KBM-7 (cell line): ENCODE measurements at regions not wholly inside any gene's neighbourhood (a gene's known extent, or its start where the extent isn't known, plus 50 kb on each side); places are given as distances from the start of the nearest gene placed in this dataset.
"Not testable (repeated sequence)": the region's sequence is repeated elsewhere in the genome, so short reads cannot be mapped to it uniquely, and the experiment has no call there.

Experiments
- DNase-seq: peaks from one replicate; pipeline ENCODE4 v3.0.0-alpha.2; 2015
- in situ Hi-C: fragments of 300-500 bp; cut with MboI; formaldehyde crosslinking; loops from 2 replicates; pipeline ENCODE4 v1.14.3; 2020; ENCODE audit warnings: low sequenced_read_pairs, low pct_unique_long_range_greater_than_20kb, mixed read lengths

GRCh38 chr21:14833666-14834351, 231.0 kb downstream of the NRIP1 start:
- in situ Hi-C loops = no loop called here
- DNase-seq = no peak

- no peak for DNase-seq
- in situ Hi-C loops = no loop called here
Measured at GRCh38 chr21:14833241-14833640, 231.6 kb downstream of the NRIP1 start.

- in situ Hi-C loops = no loop called here
- DNase-seq = no peak
Measured at GRCh38 chr21:14830307-14830706, 234.5 kb downstream of the NRIP1 start.

- DNase-seq = no peak
- in situ Hi-C loops = no loop called here
Measured at GRCh38 chr21:14829685-14830084, 235.1 kb downstream of the NRIP1 start.

- no peak for DNase-seq
- in situ Hi-C loops = no loop called here
Measured at GRCh38 chr21:14827468-14827867, 237.3 kb downstream of the NRIP1 start.

GRCh38 chr21:14826630-14827029, 238.2 kb downstream of the NRIP1 start:
- no peak for DNase-seq
- in situ Hi-C loops = no loop called here

GRCh38 chr21:14825514-14825974, 239.3 kb downstream of the NRIP1 start:
- in situ Hi-C loops = no loop called here
- no peak for DNase-seq

GRCh38 chr21:14824126-14824525, 240.7 kb downstream of the NRIP1 start:
- no peak for DNase-seq
- in situ Hi-C loops = no loop called here

- in situ Hi-C loops = no loop called here
- no peak for DNase-seq
Measured at GRCh38 chr21:14817311-14817710, 247.5 kb downstream of the NRIP1 start.

- DNase-seq = no peak
- in situ Hi-C loops = no loop called here
Measured at GRCh38 chr21:14814991-14815390, 249.8 kb downstream of the NRIP1 start.

GRCh38 chr21:14814282-14814681, 250.5 kb downstream of the NRIP1 start:
- in situ Hi-C loops = no loop called here
- no peak for DNase-seq

- DNase-seq, in situ Hi-C loops: not testable (repeated sequence)
Measured at GRCh38 chr21:14804170-14804569, 258.1 kb upstream of the SAMSN1 start.

GRCh38 chr21:14797543-14797942, 251.4 kb upstream of the SAMSN1 start:
- in situ Hi-C loops = no loop called here
- DNase-seq = no peak

GRCh38 chr21:14787312-14787711, 241.2 kb upstream of the SAMSN1 start:
- in situ Hi-C loops = no loop called here
- no peak for DNase-seq

GRCh38 chr21:14785679-14786078, 239.6 kb upstream of the SAMSN1 start:
- DNase-seq = no peak
- in situ Hi-C loops = no loop called here

GRCh38 chr21:14773777-14774345, 227.7 kb upstream of the SAMSN1 start:
- peak; percentile 89 for DNase-seq
- in situ Hi-C loops = no loop called here

GRCh38 chr21:14771593-14771992, 225.5 kb upstream of the SAMSN1 start:
- in situ Hi-C loops = no loop called here

GRCh38 chr21:14768042-14768441, 221.9 kb upstream of the SAMSN1 start:
- DNase-seq = no peak
- in situ Hi-C loops = no loop called here

More at GRCh38 chr21:14771593-14771992, 225.5 kb upstream of the SAMSN1 start:
- no peak for DNase-seq

- no peak for DNase-seq
- in situ Hi-C loops = no loop called here
Measured at GRCh38 chr21:14767192-14767852, 221.2 kb upstream of the SAMSN1 start.

- in situ Hi-C loops = no loop called here
- no peak for DNase-seq
Measured at GRCh38 chr21:14766241-14766640, 220.1 kb upstream of the SAMSN1 start.
